Cerebellar cortex (tissue), 1 donor: ENCODE measurements at regions not wholly inside any gene's neighbourhood (a gene's known extent, or its start where the extent isn't known, plus 50 kb on each side); places are given as distances from the start of the nearest gene placed in this dataset.

Experiments
- DNase-seq: peaks from one replicate; pipeline ENCODE4 v3.0.0-alpha.2; 2015; ENCODE audit warnings: low spot score

GRCh38 chr20:10724449-10725173 is 50.8 kb upstream of the JAG1 start:
- DNase-seq = no peak

GRCh38 chr20:10728873-10729670 is 55.3 kb upstream of the JAG1 start:
- no peak for DNase-seq

GRCh38 chr20:10729785-10730184 is 56.0 kb upstream of the JAG1 start:
- DNase-seq = no peak

- DNase-seq = no peak
These were observed 56.9 kb upstream of the JAG1 start for GRCh38 chr20:10730629-10731183.

GRCh38 chr20:10731190-10731965 is 57.6 kb upstream of the JAG1 start:
- peak; percentile 92 for DNase-seq

GRCh38 chr20:10733122-10733521 is 59.3 kb upstream of the JAG1 start:
- DNase-seq = no peak

- DNase-seq = peak; percentile 5
These were observed 61.6 kb upstream of the JAG1 start for GRCh38 chr20:10735195-10735949.

- no peak for DNase-seq
These were observed 65.3 kb upstream of the JAG1 start for GRCh38 chr20:10739134-10739533.

GRCh38 chr20:10739566-10739965 is 65.8 kb upstream of the JAG1 start:
- DNase-seq = no peak

- no peak for DNase-seq
These were observed 67.3 kb upstream of the JAG1 start for GRCh38 chr20:10741060-10741459.

GRCh38 chr20:10745790-10746189 is 72.0 kb upstream of the JAG1 start:
- no peak for DNase-seq

GRCh38 chr20:10747019-10747418 is 73.2 kb upstream of the JAG1 start:
- no peak for DNase-seq

GRCh38 chr20:10749084-10749483 is 75.3 kb upstream of the JAG1 start:
- no peak for DNase-seq

GRCh38 chr20:10752206-10752605 is 78.4 kb upstream of the JAG1 start:
- DNase-seq = no peak

- DNase-seq = no peak
These were observed 81.0 kb upstream of the JAG1 start for GRCh38 chr20:10754824-10755223.

GRCh38 chr20:10758446-10758845 is 84.6 kb upstream of the JAG1 start:
- DNase-seq = no peak

- DNase-seq = no peak
These were observed 87.4 kb upstream of the JAG1 start for GRCh38 chr20:10761232-10761631.

GRCh38 chr20:10761786-10762185 is 88.0 kb upstream of the JAG1 start:
- no peak for DNase-seq

- DNase-seq = no peak
These were observed 88.4 kb upstream of the JAG1 start for GRCh38 chr20:10762216-10762615.

GRCh38 chr20:10763112-10763511 is 89.3 kb upstream of the JAG1 start:
- no peak for DNase-seq

- no peak for DNase-seq
These were observed 95.9 kb upstream of the JAG1 start for GRCh38 chr20:10769700-10770099.

GRCh38 chr20:10770753-10771152 is 97.0 kb upstream of the JAG1 start:
- no peak for DNase-seq
